Transverse colon (tissue), 4 donors: ENCODE measurements at regions not wholly inside any gene's neighbourhood (a gene's known extent, or its start where the extent isn't known, plus 50 kb on each side); places are given as distances from the start of the nearest gene placed in this dataset.
A peak's percentile ranks its signal among the peaks of the same experiment; 100 is the strongest.
"Not testable (repeated sequence)": the region's sequence is repeated elsewhere in the genome, so short reads cannot be mapped to it uniquely, and the experiment has no call there.

ENCODE experiments used
- DNase-seq: peaks from one replicate; pipeline ENCODE4 v3.0.0-alpha.2; 2019
- H3K27ac ChIP-seq, 4 donors: fragments of 200-600 bp; sonication (generic); 2 replicates each; pipeline ENCODE4 v1.5.1; 2016 to 2018; ENCODE audit warnings: inconsistent platforms in 4 of 4
- H3K27me3 ChIP-seq: fragments of 200-600 bp; sonication (generic); 2 replicates; pipeline ENCODE4 v1.5.1; 2017; ENCODE audit warnings: inconsistent platforms
- H3K36me3 ChIP-seq, 4 donors: fragments of 200-600 bp; sonication (generic); 2 replicates each; pipeline ENCODE4 v1.5.1; 2017 to 2019; ENCODE audit warnings: inconsistent platforms in 4 of 4
- H3K4me1 ChIP-seq, 4 donors: fragments of 200-600 bp; sonication (generic); 2 replicates each; pipeline ENCODE4 v1.5.1; 2017 to 2020; ENCODE audit warnings: inconsistent platforms in 4 of 4
- H3K4me3 ChIP-seq, 4 donors: fragments of 200-600 bp; sonication (generic); 1 replicate in 1 of 4; 2 replicates in 3 of 4; pipeline versions ENCODE4 v1.5.1 to v1.6.1; 2017 to 2019; ENCODE audit warnings: inconsistent platforms in 4 of 4
- H3K9me3 ChIP-seq, 2 donors: fragments of 200-600 bp; sonication (generic); 2 replicates each; pipeline ENCODE4 v1.5.1; 2017 to 2019; ENCODE audit warnings: inconsistent platforms in 2 of 2
- EP300 ChIP-seq: sonication (generic); formaldehyde crosslinking; IDR thresholded peaks from one replicate; pipeline ENCODE4 v1.6.1; 2017; ENCODE audit warnings: antibody characterized with exemption, low read depth
- POLR2A ChIP-seq: fragments of 450-650 bp; IDR thresholded peaks from one replicate; pipeline ENCODE4 v1.6.1; 2016; ENCODE audit warnings: antibody characterized with exemption, mild to moderate bottlenecking, moderate library complexity
- POLR2AphosphoS5 ChIP-seq, 3 donors: sonication (generic); formaldehyde crosslinking; IDR thresholded peaks; one replicate each; pipeline ENCODE4 v1.6.1; 2016; ENCODE audit warnings: antibody characterized with exemption in 3 of 3
- WGBS, 2 donors: methylation state at CpG; one replicate each; pipeline ENCODE4 v1.1.5; 2018; ENCODE audit warnings: low coverage in 1 of 2; 5-methylcytosine and 5-hydroxymethylcytosine counted together
- in situ Hi-C, 4 donors: fragments of 200-750 bp; cut with MboI; loops; one replicate each; pipeline versions ENCODE4 v1.15.0 to v1.15.1; 2017; ENCODE audit warnings: low sequenced_read_pairs in 3 of 4, low pct_ligation_motif_present in 1 of 4, low pct_unique_long_range_greater_than_20kb in 1 of 4
- intact Hi-C: fragments of 100-400 bp; cut with DNase I; formaldehyde crosslinking; loops from one replicate; pipeline ENCODE4 v1.15.1; 2023; ENCODE audit warnings: low total_unique reads
- TF ChIP-seq, protein P1 (sequence below), 5 experiments: fragments of 200-600 bp in 3 of 5; fragments of 450-650 bp in 2 of 5; sonication (generic) in 3 of 5; IDR thresholded peaks; 1 replicate in 2 of 5; 2 replicates in 3 of 5; pipeline ENCODE4 v1.5.1; 2016 to 2017; ENCODE audit warnings: antibody characterized with exemption in 5 of 5, inconsistent platforms in 3 of 5, mild to moderate bottlenecking in 2 of 5, moderate library complexity in 1 of 5

- in situ Hi-C loops: no loop called here
- intact Hi-C loops: no loop called here
- H3K27ac ChIP-seq: no peak overlapping the region
- H3K27me3 ChIP-seq: no peaks in the 10 kb centered on the region
- 71% methylated on average over 1 of the region's 1 CpG; no CpG with 5 or more reads in 1 of the 2 donors for WGBS, 2 donors
- no peaks in the 10 kb centered on the region for H3K9me3 ChIP-seq
- H3K4me3 ChIP-seq: no peak overlapping the region
- peaks cover 0 to 3% (median 0%) of the 10 kb centered on the region in 4 donors for H3K4me1 ChIP-seq
- H3K36me3 ChIP-seq: no peaks in the 10 kb centered on the region
- DNase-seq: no peak
- TF ChIP-seq POLR2A: no peak
- no peak for TF ChIP-seq POLR2AphosphoS5 (IDR thresholded peaks at IDR 0.05)
- TF ChIP-seq EP300: no peak
- TF ChIP-seq, protein P1, sequence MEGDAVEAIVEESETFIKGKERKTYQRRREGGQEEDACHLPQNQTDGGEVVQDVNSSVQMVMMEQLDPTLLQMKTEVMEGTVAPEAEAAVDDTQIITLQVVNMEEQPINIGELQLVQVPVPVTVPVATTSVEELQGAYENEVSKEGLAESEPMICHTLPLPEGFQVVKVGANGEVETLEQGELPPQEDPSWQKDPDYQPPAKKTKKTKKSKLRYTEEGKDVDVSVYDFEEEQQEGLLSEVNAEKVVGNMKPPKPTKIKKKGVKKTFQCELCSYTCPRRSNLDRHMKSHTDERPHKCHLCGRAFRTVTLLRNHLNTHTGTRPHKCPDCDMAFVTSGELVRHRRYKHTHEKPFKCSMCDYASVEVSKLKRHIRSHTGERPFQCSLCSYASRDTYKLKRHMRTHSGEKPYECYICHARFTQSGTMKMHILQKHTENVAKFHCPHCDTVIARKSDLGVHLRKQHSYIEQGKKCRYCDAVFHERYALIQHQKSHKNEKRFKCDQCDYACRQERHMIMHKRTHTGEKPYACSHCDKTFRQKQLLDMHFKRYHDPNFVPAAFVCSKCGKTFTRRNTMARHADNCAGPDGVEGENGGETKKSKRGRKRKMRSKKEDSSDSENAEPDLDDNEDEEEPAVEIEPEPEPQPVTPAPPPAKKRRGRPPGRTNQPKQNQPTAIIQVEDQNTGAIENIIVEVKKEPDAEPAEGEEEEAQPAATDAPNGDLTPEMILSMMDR (IDR thresholded peaks at IDR 0.05): no peak
These were observed 147.8 kb downstream of the DEFB131A start for GRCh38 chr4:9592010-9592409.

DNA sequence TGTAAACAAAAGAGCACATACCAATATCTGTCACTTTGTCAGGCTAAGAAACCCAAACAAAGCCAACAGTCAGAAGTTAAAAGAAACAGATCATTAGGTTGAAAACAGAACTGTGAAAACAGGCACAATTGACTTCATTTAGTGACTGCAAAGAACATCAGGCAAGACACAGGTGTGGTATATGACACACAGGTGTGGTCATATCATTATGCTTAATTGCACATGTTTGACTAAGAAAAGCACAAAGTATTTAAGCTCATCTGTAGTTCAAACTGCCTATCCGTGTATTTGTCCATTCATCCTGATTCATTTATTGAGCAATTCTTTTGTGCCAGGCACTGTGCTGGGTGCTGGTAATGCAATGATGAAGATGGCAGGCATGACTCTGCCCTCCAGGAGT lies 150.7 kb downstream of the DEFB131A start:
- Histone ChIP-seq H3K36me3 (no peaks in the 10 kb centered on the region), H3K27me3 (no peaks in the 10 kb centered on the region), H3K9me3 (no peaks in the 10 kb centered on the region), H3K4me1 (peaks cover 0 to 3% (median 0%) of the 10 kb centered on the region in 4 donors), H3K27ac (peak overlapping the region in 1 of 4 donors; percentile 41), H3K4me3 (no peak overlapping the region)
- 60% methylated on average over 1 of the region's 1 CpG for WGBS, 2 donors
- intact Hi-C loops (no loop called here), in situ Hi-C loops (no loop called here)
- TF ChIP-seq POLR2A (no peak), POLR2AphosphoS5 (IDR thresholded peaks at IDR 0.05) (no peak), EP300 (no peak)
- TF ChIP-seq, protein P1 (IDR thresholded peaks at IDR 0.05): no peak
- no peak for DNase-seq

DNA sequence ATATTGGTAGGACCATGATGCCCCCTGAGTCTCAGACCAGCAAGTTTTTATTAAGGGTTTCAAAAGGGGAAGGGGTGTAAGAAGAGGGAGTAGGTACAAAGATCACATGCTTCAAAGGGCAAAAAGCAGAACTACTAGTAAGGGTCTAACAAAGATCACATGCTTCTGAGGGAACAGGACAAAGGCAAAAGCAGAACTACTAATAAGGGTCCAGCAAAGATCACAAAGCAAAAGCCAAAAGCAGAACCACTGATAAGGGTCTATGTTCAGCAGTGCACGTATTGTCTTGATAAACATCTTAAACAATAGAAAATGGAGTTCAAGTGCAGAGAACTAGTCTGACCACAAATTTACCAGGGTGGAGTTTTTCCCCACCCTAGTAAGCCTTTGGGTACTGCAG lies 151.3 kb downstream of the DEFB131A start:
- DNase-seq, H3K9me3 ChIP-seq, H3K4me1 ChIP-seq, H3K27me3 ChIP-seq, in situ Hi-C loops, H3K36me3 ChIP-seq, intact Hi-C loops, H3K27ac ChIP-seq, H3K4me3 ChIP-seq: not testable (repeated sequence)
- WGBS, 2 donors: 54% methylated on average over 1 of the region's 1 CpG; no CpG with 5 or more reads in 1 of the 2 donors

DNA sequence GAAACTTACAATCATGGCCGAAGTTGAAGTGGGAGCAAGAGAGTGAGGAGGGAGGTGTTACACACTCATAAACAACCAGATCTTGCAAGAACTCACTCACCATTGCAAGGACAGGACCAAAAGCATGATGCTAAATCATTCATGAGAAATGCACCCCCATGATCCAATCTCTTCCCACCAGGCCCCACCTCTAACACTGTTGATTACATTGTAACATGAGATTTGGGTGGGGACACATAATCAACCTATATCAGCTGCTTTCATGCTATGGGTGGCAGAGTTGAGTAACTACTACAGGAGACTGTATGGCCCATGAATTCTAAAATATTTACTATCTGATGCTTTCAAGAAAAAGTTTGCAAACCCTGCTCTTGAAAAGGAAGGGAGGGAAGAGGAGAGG lies 155.1 kb downstream of the DEFB131A start:
- TF ChIP-seq POLR2A: no peak
- no peak for TF ChIP-seq POLR2AphosphoS5 (IDR thresholded peaks at IDR 0.05)
- no peak for TF ChIP-seq EP300
- TF ChIP-seq, protein P1 (IDR thresholded peaks at IDR 0.05): no peak
- H3K4me3 ChIP-seq: no peak overlapping the region
- no peaks in the 10 kb centered on the region for H3K27me3 ChIP-seq
- in situ Hi-C loops: no loop called here
- DNase-seq: no peak
- 80 to 100% methylated on average over 1 of the region's 1 CpG for WGBS, 2 donors
- peaks cover 5 to 13% (median 7%) of the 10 kb centered on the region in 4 donors for H3K4me1 ChIP-seq
- no peak overlapping the region for H3K27ac ChIP-seq
- intact Hi-C loops: no loop called here
- H3K36me3 ChIP-seq: no peaks in the 10 kb centered on the region
- H3K9me3 ChIP-seq: no peaks in the 10 kb centered on the region

GRCh38 chr4:9600246-9600645 lies 156.0 kb downstream of the DEFB131A start:
- DNase-seq: no peak
- WGBS, 2 donors: 88 to 93% methylated on average over 5 to 19 of the region's 19 CpGs
- Histone ChIP-seq H3K9me3 (no peaks in the 10 kb centered on the region), H3K4me1 (peaks cover 5 to 18% (median 7%) of the 10 kb centered on the region in 4 donors), H3K36me3 (no peaks in the 10 kb centered on the region), H3K27me3 (no peaks in the 10 kb centered on the region), H3K4me3 (no peak overlapping the region), H3K27ac (no peak overlapping the region)
- no peak for TF ChIP-seq EP300
- TF ChIP-seq, protein P1 (IDR thresholded peaks at IDR 0.05): no peak
- TF ChIP-seq POLR2AphosphoS5 (IDR thresholded peaks at IDR 0.05): no peak
- no peak for TF ChIP-seq POLR2A
- intact Hi-C loops (no loop called here), in situ Hi-C loops (no loop called here)
